HG02973 (cell line): ENCODE measurements at regions not wholly inside any gene's neighbourhood (a gene's known extent, or its start where the extent isn't known, plus 50 kb on each side); places are given as distances from the start of the nearest gene placed in this dataset.
"Not testable (repeated sequence)": the region's sequence is repeated elsewhere in the genome, so short reads cannot be mapped to it uniquely, and the experiment has no call there.

Experiments
- ATAC-seq: cut with Tn5 transposase; IDR thresholded peaks from one replicate; pipeline ENCODE4 v1.9.1; 2021; ENCODE audit warnings: moderate library complexity; ENCODE audit not compliant: unreplicated experiment

GRCh38 chr13:42396901-42397655 lies 125.1 kb downstream of the AKAP11 start:
- no peak for ATAC-seq

GRCh38 chr13:42398533-42398932 lies 126.6 kb downstream of the AKAP11 start:
- ATAC-seq = no peak

DNA sequence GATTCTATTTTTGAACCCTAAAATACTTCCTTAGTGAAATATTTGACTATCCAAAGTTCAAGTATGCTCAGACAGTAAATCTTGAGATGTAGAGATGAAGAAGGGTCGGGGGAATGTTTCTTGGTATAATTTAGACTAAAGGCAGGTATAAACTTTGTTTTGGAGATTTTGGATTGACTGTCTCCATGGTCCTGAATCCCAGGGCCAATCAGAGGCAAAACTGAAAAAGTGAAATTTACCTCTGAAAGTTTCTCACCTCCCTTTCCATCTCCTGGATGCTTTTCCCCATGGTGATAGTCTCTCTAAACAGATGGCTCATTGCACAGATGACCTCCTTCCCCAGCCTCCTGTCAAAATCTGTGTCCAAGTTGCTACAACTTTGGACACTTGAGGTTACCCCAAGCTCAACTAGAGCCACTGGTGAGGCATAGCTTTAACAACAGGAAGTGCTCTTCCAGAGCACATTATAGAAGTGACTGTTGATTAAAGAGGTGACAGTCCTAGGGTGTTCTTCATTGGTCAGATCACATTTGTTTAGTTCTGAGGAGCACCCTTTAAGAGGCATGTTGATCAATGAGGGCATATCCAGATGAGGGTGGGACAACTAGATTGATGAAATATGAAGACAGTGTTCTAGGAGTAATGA lies 128.4 kb downstream of the AKAP11 start:
- no peak for ATAC-seq

GRCh38 chr13:42401376-42401775 lies 129.4 kb downstream of the AKAP11 start:
- ATAC-seq = no peak

DNA sequence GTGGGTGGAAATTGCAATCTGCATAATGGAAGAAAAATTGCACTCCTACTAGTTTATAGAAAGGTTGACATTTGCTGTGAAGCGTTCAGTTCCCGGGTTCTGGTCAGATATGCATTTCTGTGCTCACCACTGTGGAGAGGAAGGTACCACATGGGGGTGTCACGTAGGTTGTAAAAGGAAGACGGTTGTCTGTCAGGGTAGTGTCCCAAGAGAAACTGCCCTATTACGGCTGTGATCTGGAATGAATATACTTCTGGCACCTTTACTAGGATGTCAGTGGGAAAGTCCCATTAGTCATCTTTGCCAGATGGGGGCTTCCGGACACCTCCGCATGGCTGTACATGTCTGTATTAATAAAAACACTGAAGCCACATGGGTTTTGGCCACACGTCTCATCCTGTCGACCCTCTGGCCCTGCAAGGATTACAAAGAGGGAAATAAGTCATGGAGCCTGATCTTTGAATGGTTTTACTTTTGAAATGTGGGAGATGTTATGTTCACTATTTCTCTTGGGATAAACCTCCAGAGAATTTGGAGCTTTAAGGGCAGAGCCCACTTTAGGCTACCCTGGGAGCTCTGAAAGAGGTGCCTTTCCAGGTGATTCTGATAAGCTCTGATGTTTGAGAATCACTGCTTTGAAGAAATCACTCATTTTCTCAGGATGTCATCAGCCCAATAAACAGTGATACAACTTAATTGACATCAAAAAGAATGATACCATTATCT lies 133.9 kb downstream of the AKAP11 start:
- peak; percentile 75 for ATAC-seq

- ATAC-seq = no peak
Measured at GRCh38 chr13:42409075-42409474, 137.1 kb downstream of the AKAP11 start.

- ATAC-seq = no peak
Measured at GRCh38 chr13:42409551-42409950, 137.6 kb downstream of the AKAP11 start.

DNA sequence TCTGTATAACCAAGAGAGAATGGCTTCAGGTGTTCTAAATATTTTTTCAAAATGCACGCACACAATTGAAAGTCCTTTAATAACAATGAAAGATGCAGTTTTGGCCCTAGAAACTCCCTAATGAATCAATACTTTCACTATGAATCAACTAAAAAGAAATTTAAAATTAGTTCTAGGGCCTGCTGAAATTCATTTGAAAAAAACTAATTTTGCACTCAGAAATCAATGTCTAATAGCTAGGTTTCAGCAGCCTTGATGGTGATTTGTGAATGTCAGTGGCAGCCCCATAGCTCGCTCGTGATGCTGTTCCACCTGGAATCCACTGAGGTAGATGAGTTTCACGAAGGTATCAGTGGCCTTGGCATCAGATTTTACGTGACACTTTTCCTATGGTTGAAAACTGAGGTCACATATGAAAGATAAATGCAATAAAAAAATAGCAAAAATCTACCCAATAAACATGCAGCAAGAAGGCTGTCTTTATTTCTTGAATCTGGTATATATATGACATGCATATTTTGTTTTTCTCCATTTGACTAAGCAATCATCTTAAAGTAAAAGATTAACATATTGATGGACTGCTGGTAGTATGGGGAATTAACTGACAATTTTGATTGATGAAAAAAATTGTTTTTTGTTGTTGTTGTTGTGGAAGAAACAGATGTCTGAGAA lies 141.0 kb downstream of the AKAP11 start:
- ATAC-seq = no peak

- ATAC-seq = no peak
Measured at GRCh38 chr13:42413484-42413815, 141.5 kb downstream of the AKAP11 start.

DNA sequence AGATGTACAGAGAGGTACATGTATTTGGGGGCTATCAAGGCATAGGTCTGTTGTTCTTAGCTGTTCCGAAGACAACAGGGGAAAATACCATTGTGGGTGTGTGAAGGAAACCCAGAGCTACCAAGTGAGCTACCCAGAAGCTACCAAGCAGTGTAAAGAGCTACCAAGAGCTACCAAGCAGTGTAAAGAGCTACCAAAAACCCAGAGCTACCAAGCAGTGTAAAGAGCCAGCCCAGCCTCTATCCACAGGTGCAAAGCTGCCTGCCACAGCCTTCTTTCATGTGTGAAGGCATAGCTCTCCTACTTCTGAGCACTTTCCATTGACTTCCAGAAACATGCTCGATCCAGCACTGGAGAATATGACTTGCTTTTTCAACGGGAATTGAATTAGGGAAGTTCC lies 145.7 kb downstream of the AKAP11 start:
- ATAC-seq = no peak

DNA sequence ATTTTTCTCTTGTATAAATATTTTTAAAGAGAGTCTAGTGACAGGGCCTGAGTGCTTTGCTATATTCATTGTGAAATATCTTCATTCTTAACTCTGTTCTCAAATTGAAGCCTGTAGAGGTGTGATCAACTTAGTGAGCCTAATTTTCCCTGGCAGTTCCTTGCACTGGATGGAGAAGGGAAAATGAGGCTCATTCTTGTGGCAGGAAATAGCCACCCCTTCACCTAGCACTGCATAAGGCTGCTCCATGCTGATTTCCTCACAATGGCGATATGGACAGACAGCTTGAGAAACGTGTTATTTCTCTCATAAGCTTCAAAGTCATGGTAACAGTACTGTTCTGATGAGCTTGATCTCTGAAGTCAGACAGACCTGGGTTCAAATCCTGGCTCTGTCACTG lies 146.2 kb downstream of the AKAP11 start:
- ATAC-seq = no peak

- ATAC-seq = peak; percentile 84
Measured at GRCh38 chr13:42420304-42420703, 148.4 kb downstream of the AKAP11 start.

- ATAC-seq = no peak
Measured at GRCh38 chr13:42422681-42423080, 150.7 kb downstream of the AKAP11 start.

- ATAC-seq = no peak
Measured at GRCh38 chr13:42424182-42424581, 149.8 kb upstream of the TNFSF11 start.

DNA sequence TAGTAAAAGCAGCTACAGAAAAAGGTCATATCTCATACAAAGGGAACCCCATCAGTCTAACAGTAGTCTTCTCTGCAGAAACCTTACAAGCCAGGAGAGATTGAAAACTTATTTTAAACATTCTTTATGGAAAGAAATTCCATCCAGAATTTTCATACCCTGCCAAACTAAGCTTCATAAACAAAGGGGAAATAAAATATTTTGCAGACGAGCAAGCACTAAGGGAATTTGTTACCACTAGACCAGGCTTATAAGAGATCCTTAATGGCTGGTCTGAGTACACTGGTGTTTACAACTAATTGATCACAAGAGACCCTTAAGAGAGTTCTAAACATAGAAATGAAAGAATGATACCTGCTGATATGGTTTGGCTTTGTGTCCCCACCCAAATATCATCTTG lies 128.6 kb upstream of the TNFSF11 start:
- no peak for ATAC-seq

- not testable (repeated sequence) for ATAC-seq
Measured at GRCh38 chr13:42446597-42446996, 127.4 kb upstream of the TNFSF11 start.

- ATAC-seq = no peak
Measured at GRCh38 chr13:42453091-42453645, 120.8 kb upstream of the TNFSF11 start.

DNA sequence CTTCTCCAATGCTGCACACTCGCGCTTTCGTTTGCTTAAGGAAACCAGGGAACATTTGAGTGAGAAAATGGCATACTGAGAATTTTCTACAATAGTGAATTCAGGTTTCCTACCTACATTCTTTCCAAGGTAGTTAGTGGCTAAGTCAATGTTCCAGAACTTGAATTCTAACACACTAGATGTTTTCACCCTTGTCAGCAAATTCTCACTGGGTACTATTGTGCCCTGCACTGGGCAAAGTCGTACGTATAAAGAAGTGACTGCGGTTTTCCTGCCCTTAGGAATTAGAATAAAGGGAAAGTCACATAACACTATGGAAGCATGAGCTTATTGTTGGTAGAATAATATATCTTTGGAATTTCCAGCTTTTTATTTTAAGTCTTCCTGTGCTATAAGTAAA lies 119.2 kb upstream of the TNFSF11 start:
- no peak for ATAC-seq

GRCh38 chr13:42458193-42458592 lies 115.8 kb upstream of the TNFSF11 start:
- ATAC-seq = no peak

DNA sequence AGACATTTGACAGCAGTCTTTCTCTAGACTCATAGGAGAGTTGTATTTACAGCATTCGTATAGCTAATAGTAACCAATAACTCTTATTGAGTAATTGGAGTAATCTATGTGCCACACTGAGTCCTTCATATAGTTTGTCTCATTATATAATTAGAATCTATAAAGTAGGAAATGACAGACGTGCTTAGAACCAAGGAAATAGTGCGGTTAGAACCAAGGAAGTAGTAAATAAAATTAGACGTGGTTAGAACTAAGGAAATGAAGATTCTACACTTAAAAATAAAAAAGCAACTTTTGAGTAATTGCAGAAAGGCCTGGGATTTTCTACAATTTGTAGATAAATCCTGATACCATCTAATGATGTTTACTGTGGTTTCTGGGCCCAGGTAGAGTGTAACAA lies 107.8 kb upstream of the TNFSF11 start:
- ATAC-seq = no peak

- no peak for ATAC-seq
Measured at GRCh38 chr13:42466609-42467008, 107.3 kb upstream of the TNFSF11 start.
